Breast epithelium (tissue), 4 donors: ENCODE measurements at regions not wholly inside any gene's neighbourhood (a gene's known extent, or its start where the extent isn't known, plus 50 kb on each side); places are given as distances from the start of the nearest gene placed in this dataset.

Experiments used
- DNase-seq, 2 donors: peaks; one replicate each; pipeline ENCODE4 v3.0.0-alpha.2; 2019; ENCODE audit warnings: low spot score in 2 of 2
- H3K27ac ChIP-seq, 2 donors: fragments of 200-600 bp; sonication (generic) in 1 of 2; one replicate each; pipeline ENCODE4 v1.5.1; 2016 to 2019; ENCODE audit warnings: mild to moderate bottlenecking in 1 of 2
- H3K27me3 ChIP-seq, 2 donors: fragments of 200-600 bp; sonication (generic) in 1 of 2; one replicate each; pipeline versions ENCODE4 v1.5.1 to v1.6.0; 2017 to 2019; ENCODE audit warnings: control low read depth in 1 of 2, mild to moderate bottlenecking in 1 of 2
- H3K36me3 ChIP-seq: fragments of 200-600 bp; one replicate; pipeline ENCODE4 v1.5.1; 2019
- H3K4me1 ChIP-seq, 2 donors: fragments of 200-600 bp; sonication (generic); one replicate each; pipeline ENCODE4 v1.5.1; 2016 to 2019; ENCODE audit warnings: control low read depth in 1 of 2
- H3K4me3 ChIP-seq, 3 donors: fragments of 200-600 bp; sonication (generic); 1 replicate in 2 of 3; 2 replicates in 1 of 3; pipeline ENCODE4 v1.5.1; 2016 to 2019; ENCODE audit warnings: mild to moderate bottlenecking in 3 of 3, moderate library complexity in 2 of 3
- H3K9me3 ChIP-seq, 2 donors: fragments of 200-600 bp; sonication (generic) in 1 of 2; one replicate each; pipeline ENCODE4 v1.5.1; 2016 to 2019; ENCODE audit warnings: control low read depth in 1 of 2
- POLR2A ChIP-seq: fragments of 450-650 bp; IDR thresholded peaks from one replicate; pipeline ENCODE4 v1.6.1; 2016; ENCODE audit warnings: antibody characterized with exemption, mild to moderate bottlenecking, moderate library complexity
- POLR2AphosphoS5 ChIP-seq, 3 donors: sonication (generic); formaldehyde crosslinking; IDR thresholded peaks; one replicate each; pipeline ENCODE4 v1.6.1; 2017; ENCODE audit warnings: antibody characterized with exemption in 3 of 3
- intact Hi-C: fragments of 100-400 bp; cut with DNase I; formaldehyde crosslinking; loops from one replicate; pipeline ENCODE4 v1.15.1; 2023; ENCODE audit warnings: low total_unique reads
- TF ChIP-seq, protein P1 (sequence below), 3 donors: fragments of 450-650 bp; IDR thresholded peaks; one replicate each; pipeline ENCODE4 v1.5.1; 2016 to 2017; ENCODE audit warnings: antibody characterized with exemption in 3 of 3, mild to moderate bottlenecking in 3 of 3, moderate library complexity in 3 of 3

DNA sequence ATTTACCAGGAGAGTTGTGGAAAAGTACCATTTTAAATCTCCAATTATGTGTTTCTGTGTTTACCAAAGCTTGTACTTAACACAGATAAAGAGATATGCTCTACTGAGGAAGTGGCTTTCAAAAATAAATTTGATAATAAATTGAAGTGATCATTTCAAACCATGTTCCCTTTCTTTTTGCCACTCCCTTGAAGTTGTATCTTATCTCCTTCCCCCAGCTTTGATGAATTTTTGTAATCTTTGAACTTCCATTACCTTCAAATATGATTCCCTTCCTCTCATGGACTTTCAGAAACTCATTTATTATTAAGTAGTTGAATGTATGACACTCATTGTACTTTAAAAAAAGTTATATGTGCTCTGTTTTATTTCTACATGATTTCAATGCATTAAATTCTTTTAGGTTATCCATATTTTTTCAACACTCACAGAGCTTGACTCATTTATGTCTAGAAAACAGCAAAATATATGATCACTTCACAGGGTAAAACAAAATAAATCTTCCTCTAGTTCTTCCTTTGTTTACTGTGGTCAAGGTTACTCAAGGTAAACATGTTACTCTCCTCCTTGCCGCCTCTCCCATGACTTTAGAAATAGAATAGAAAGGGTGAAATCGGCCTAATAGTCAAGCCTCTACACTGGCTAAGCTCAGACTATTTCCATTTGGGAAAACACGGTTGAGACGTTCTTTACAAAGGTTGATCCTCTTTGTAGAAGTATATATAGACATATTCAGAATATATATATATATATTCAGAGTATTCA is 251.2 kb upstream of the SPRY2 start:
- Histone ChIP-seq H3K4me1 (no peaks in the 10 kb centered on the region), H3K27ac (no peak overlapping the region), H3K36me3 (no peaks in the 10 kb centered on the region), H3K4me3 (no peak overlapping the region), H3K9me3 (peaks cover 0 to 6% of the 10 kb centered on the region in 2 donors), H3K27me3 (no peaks in the 10 kb centered on the region)
- TF ChIP-seq POLR2A = no peak
- no peak for TF ChIP-seq POLR2AphosphoS5 (IDR thresholded peaks at IDR 0.05)
- TF ChIP-seq, protein P1, sequence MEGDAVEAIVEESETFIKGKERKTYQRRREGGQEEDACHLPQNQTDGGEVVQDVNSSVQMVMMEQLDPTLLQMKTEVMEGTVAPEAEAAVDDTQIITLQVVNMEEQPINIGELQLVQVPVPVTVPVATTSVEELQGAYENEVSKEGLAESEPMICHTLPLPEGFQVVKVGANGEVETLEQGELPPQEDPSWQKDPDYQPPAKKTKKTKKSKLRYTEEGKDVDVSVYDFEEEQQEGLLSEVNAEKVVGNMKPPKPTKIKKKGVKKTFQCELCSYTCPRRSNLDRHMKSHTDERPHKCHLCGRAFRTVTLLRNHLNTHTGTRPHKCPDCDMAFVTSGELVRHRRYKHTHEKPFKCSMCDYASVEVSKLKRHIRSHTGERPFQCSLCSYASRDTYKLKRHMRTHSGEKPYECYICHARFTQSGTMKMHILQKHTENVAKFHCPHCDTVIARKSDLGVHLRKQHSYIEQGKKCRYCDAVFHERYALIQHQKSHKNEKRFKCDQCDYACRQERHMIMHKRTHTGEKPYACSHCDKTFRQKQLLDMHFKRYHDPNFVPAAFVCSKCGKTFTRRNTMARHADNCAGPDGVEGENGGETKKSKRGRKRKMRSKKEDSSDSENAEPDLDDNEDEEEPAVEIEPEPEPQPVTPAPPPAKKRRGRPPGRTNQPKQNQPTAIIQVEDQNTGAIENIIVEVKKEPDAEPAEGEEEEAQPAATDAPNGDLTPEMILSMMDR (IDR thresholded peaks at IDR 0.05) = no peak
- intact Hi-C loops = no loop called here
- no peak for DNase-seq

DNA sequence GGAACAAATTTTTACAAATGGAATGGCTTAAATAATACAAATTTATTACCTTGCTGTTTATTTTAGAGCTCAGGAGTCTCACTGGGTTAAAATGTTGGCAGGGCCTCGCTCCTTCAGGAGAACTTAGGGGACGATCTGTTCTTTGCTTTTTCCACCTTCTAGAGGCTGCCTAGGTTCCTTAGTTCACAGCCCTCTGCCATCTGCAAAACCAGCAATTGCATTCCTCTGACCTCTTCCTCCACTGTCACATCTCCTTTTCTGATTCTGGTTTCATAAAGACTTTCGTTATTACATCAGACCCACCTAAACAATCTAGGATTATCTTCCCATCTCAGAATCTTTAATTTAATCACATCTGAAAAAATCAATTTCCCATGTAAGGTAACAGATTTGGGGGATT is 249.6 kb upstream of the SPRY2 start:
- Histone ChIP-seq H3K4me3 (no peak overlapping the region), H3K9me3 (peaks cover 0 to 6% of the 10 kb centered on the region in 2 donors), H3K27ac (no peak overlapping the region), H3K36me3 (no peaks in the 10 kb centered on the region), H3K4me1 (no peaks in the 10 kb centered on the region), H3K27me3 (no peaks in the 10 kb centered on the region)
- TF ChIP-seq, protein P1 (IDR thresholded peaks at IDR 0.05) = no peak
- TF ChIP-seq POLR2AphosphoS5 (IDR thresholded peaks at IDR 0.05) = no peak
- intact Hi-C loops = no loop called here
- DNase-seq = no peak

GRCh38 chr13:80586356-80586755 is 245.4 kb upstream of the SPRY2 start:
- H3K4me3 ChIP-seq = no peak overlapping the region
- intact Hi-C loops = no loop called here
- H3K27me3 ChIP-seq = no peaks in the 10 kb centered on the region
- peaks cover 0 to 6% of the 10 kb centered on the region in 2 donors for H3K9me3 ChIP-seq
- H3K36me3 ChIP-seq = no peaks in the 10 kb centered on the region
- H3K4me1 ChIP-seq = no peaks in the 10 kb centered on the region
- no peak overlapping the region for H3K27ac ChIP-seq
- TF ChIP-seq POLR2AphosphoS5 (IDR thresholded peaks at IDR 0.05) = no peak
- TF ChIP-seq POLR2A = no peak
- TF ChIP-seq, protein P1 (IDR thresholded peaks at IDR 0.05) = no peak
- no peak for DNase-seq

GRCh38 chr13:80585531-80585930 is 244.6 kb upstream of the SPRY2 start:
- Histone ChIP-seq H3K4me3 (no peak overlapping the region), H3K9me3 (peaks cover 0 to 6% of the 10 kb centered on the region in 2 donors), H3K27ac (no peak overlapping the region), H3K27me3 (no peaks in the 10 kb centered on the region), H3K36me3 (no peaks in the 10 kb centered on the region), H3K4me1 (no peaks in the 10 kb centered on the region)
- DNase-seq = no peak
- intact Hi-C loops = no loop called here
- no peak for TF ChIP-seq POLR2A
- TF ChIP-seq POLR2AphosphoS5 (IDR thresholded peaks at IDR 0.05) = no peak
- TF ChIP-seq, protein P1 (IDR thresholded peaks at IDR 0.05) = no peak

DNA sequence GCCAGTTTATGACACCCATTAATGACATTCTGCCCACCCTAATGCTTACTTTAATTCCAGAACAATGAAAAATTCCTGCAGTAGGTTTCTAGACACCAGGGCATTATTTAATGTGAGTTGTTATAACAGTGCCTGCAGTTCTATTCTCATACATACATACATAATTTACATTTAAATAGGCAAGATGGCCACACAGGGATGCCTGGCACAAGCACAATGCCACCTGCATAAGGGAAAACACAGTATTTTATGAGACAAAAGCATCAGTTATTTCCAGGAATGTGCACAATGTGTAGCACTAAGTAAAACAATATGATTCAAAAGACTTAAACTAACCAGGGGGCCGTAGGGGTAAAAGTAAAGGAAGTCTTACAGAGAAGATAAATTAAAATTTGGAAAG is 243.9 kb upstream of the SPRY2 start:
- H3K27ac ChIP-seq = no peak overlapping the region
- no peak for TF ChIP-seq POLR2A
- TF ChIP-seq, protein P1 (IDR thresholded peaks at IDR 0.05) = no peak
- no peak for TF ChIP-seq POLR2AphosphoS5 (IDR thresholded peaks at IDR 0.05)
- H3K9me3 ChIP-seq = peaks cover 0 to 6% of the 10 kb centered on the region in 2 donors
- H3K36me3 ChIP-seq = no peaks in the 10 kb centered on the region
- no peak for DNase-seq
- H3K27me3 ChIP-seq = no peaks in the 10 kb centered on the region
- H3K4me1 ChIP-seq = no peaks in the 10 kb centered on the region
- intact Hi-C loops = no loop called here
- H3K4me3 ChIP-seq = no peak overlapping the region
